ENCODE measurements at regions not wholly inside any gene's neighbourhood (a gene's known extent, or its start where the extent isn't known, plus 50 kb on each side); places are given as distances from the start of the nearest gene placed in this dataset.

- no peak for DNase-seq (ENCODE audit: low read depth)
- no peak for TF ChIP-seq CTCF (IDR thresholded peaks at IDR 0.05; ENCODE audit: insufficient read depth, low read depth, low read length, missing control alignments)
- no peak overlapping the region for H3K4me3 ChIP-seq (ENCODE audit: low read length)
Observed at GRCh38 chr16:52070341-52071057, 476.4 kb downstream of the TOX3 start.

- H3K4me3 ChIP-seq (ENCODE audit: low read length): no peak overlapping the region
- DNase-seq (ENCODE audit: low read depth): peak; percentile 54
- TF ChIP-seq CTCF (IDR thresholded peaks at IDR 0.05; ENCODE audit: insufficient read depth, low read depth, low read length, missing control alignments): peak; percentile 40
Observed at GRCh38 chr16:52069866-52070265, 477.1 kb downstream of the TOX3 start.

- peak; percentile 57 for DNase-seq (ENCODE audit: low read depth)
Observed at GRCh38 chr16:52068447-52069074, 478.4 kb downstream of the TOX3 start.

GRCh38 chr16:52066962-52067361, 480.0 kb downstream of the TOX3 start:
- H3K4me3 ChIP-seq (ENCODE audit: low read length): no peak overlapping the region
- no peak for TF ChIP-seq CTCF (IDR thresholded peaks at IDR 0.05; ENCODE audit: insufficient read depth, low read depth, low read length, missing control alignments)
- no peak for DNase-seq (ENCODE audit: low read depth)

More at GRCh38 chr16:52068447-52069074, 478.4 kb downstream of the TOX3 start:
- no peak overlapping the region for H3K4me3 ChIP-seq (ENCODE audit: low read length)
- peak; percentile 59 for TF ChIP-seq CTCF (IDR thresholded peaks at IDR 0.05; ENCODE audit: insufficient read depth, low read depth, low read length, missing control alignments)

- no peak for TF ChIP-seq CTCF (IDR thresholded peaks at IDR 0.05; ENCODE audit: insufficient read depth, low read depth, low read length, missing control alignments)
- no peak for DNase-seq (ENCODE audit: low read depth)
- no peak overlapping the region for H3K4me3 ChIP-seq (ENCODE audit: low read length)
Observed at GRCh38 chr16:52056259-52056658, 490.7 kb downstream of the TOX3 start.

GRCh38 chr16:52055381-52055780, 491.6 kb downstream of the TOX3 start:
- H3K4me3 ChIP-seq (ENCODE audit: low read length): no peak overlapping the region
- DNase-seq (ENCODE audit: low read depth): no peak
- no peak for TF ChIP-seq CTCF (IDR thresholded peaks at IDR 0.05; ENCODE audit: insufficient read depth, low read depth, low read length, missing control alignments)

All from epithelial cell of esophagus (primary cell).